ENCODE measurements at regions not wholly inside any gene's neighbourhood (a gene's known extent, or its start where the extent isn't known, plus 50 kb on each side); places are given as distances from the start of the nearest gene placed in this dataset.
"Not testable (repeated sequence)": the region's sequence is repeated elsewhere in the genome, so short reads cannot be mapped to it uniquely, and the experiment has no call there.

DNA sequence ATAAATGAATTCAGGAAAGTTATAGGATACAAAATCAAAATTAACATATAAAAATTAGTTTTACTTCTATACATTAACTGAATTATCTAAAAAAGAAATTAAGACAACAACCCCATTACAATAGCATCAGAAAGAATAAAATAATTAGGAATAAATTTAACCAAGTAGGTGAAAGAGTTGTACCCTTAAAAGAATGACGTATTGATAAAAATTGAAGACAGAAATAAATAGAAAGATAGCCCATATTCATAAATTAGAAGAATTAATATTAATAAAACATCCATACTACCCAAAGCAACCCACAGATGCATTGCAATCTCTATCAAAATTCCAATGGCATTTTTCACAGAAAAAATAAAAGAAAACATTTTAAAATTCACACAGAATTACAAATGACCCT is 242.8 kb downstream of the MMUT start:
- no CpG with 5 or more reads among the region's 1 CpG for WGBS (ENCODE audit: insufficient coverage, insufficient read length)
- no peaks in the 10 kb centered on the region for H3K36me3 ChIP-seq (ENCODE audit: control insufficient read depth, insufficient read depth, low read length)
- no peak overlapping the region for H3K27ac ChIP-seq (ENCODE audit: low read length)
- no peaks in the 10 kb centered on the region for H3K27me3 ChIP-seq (ENCODE audit: control insufficient read depth, insufficient read depth, low read length)
- no peak for DNase-seq (ENCODE audit: low read depth, low spot score)
- no peaks in the 10 kb centered on the region for H3K9me3 ChIP-seq (ENCODE audit: control insufficient read depth, insufficient read depth, low read length)
- no peak overlapping the region for H3K4me3 ChIP-seq (ENCODE audit: low read length)
- no peaks in the 10 kb centered on the region for H3K4me1 ChIP-seq (ENCODE audit: control insufficient read depth, insufficient read depth, low read length)

DNA sequence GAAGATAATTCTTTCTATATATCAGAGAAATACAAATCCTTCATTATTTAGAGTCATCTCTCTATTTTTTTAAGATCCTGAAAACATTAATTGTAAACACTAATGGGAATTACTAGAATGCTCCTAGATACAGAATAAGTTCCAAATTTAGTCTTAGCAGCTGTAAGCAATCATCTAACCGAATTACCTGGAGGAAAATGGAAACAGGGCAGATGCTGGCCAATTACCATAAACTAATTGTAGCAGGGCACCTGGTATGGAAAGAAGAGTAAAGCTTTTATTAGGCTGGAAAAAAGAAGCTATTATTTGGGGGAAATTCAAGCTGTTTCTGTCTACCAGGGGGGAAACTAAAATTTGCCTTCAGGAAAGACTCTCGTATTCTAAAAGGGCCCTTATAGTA is 257.5 kb downstream of the MMUT start:
- WGBS (ENCODE audit: insufficient coverage, insufficient read length), result no CpG with 5 or more reads among the region's 2 CpGs
- Histone ChIP-seq H3K36me3 (ENCODE audit: control insufficient read depth, insufficient read depth, low read length) (no peaks in the 10 kb centered on the region), H3K4me1 (ENCODE audit: control insufficient read depth, insufficient read depth, low read length) (no peaks in the 10 kb centered on the region), H3K27me3 (ENCODE audit: control insufficient read depth, insufficient read depth, low read length) (no peaks in the 10 kb centered on the region), H3K27ac (ENCODE audit: low read length) (no peak overlapping the region), H3K9me3 (ENCODE audit: control insufficient read depth, insufficient read depth, low read length) (no peaks in the 10 kb centered on the region), H3K4me3 (ENCODE audit: low read length) (no peak overlapping the region)
- DNase-seq (ENCODE audit: low read depth, low spot score), result no peak

DNA sequence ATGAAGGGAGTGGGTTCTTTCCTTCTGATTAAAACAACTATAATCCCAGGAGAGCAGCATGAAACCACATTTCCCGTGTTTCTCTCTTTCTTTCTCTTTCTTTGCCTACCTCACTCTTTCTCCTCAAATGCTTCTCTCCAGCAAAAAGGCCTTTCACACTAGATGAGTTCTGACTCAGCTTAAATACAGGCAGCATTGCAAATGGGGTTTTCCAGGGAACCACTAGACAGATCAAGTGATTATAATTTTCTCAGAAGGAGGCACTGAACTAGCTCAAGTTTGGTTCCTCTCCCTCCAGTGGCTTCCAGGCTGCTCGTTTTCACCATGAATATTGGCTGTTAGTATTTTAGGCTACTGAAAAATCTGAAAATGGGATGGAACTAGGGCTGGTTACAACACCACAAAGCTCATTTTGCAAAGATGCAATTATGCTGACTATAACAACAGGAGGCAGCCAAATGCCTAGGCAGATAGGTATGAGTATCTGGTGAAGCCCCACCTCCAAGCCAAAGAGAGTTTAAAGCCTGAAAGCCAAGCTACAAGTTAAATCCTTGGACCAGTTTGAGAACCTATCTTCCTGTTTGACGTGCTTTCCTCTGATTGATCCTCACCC is 260.0 kb downstream of the MMUT start:
- H3K36me3 ChIP-seq (ENCODE audit: control insufficient read depth, insufficient read depth, low read length), result no peaks in the 10 kb centered on the region
- WGBS (ENCODE audit: insufficient coverage, insufficient read length), result no CpG with 5 or more reads among the region's 3 CpGs
- no peaks in the 10 kb centered on the region for H3K4me1 ChIP-seq (ENCODE audit: control insufficient read depth, insufficient read depth, low read length)
- no peaks in the 10 kb centered on the region for H3K9me3 ChIP-seq (ENCODE audit: control insufficient read depth, insufficient read depth, low read length)
- no peak overlapping the region for H3K4me3 ChIP-seq (ENCODE audit: low read length)
- H3K27ac ChIP-seq (ENCODE audit: low read length), result no peak overlapping the region
- DNase-seq (ENCODE audit: low read depth, low spot score), result no peak
- no peaks in the 10 kb centered on the region for H3K27me3 ChIP-seq (ENCODE audit: control insufficient read depth, insufficient read depth, low read length)

DNA sequence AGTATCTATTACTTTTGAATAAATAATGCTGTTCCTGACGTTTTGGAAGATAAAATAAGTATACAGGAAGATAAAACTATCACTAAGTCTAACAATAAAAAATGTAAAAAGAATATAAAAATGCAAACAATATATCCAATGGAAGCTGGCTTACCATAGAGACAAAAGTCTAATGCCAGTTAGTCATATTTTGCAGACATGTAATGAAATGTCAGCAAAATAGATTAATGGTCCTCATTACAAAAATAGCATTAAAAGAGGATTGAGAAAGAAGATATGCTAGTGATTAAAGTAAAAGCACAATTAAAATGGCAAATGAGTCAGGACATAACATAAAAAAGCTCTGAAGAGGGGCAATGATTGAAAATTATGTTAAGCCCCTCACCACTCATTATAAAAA is 265.0 kb downstream of the MMUT start:
- Histone ChIP-seq H3K27me3 (ENCODE audit: control insufficient read depth, insufficient read depth, low read length) (no peaks in the 10 kb centered on the region), H3K27ac (ENCODE audit: low read length) (no peak overlapping the region), H3K4me3 (ENCODE audit: low read length) (no peak overlapping the region), H3K36me3 (ENCODE audit: control insufficient read depth, insufficient read depth, low read length) (no peaks in the 10 kb centered on the region), H3K9me3 (ENCODE audit: control insufficient read depth, insufficient read depth, low read length) (no peaks in the 10 kb centered on the region), H3K4me1 (ENCODE audit: control insufficient read depth, insufficient read depth, low read length) (no peaks in the 10 kb centered on the region)
- WGBS (ENCODE audit: insufficient coverage, insufficient read length), result no CpG with 5 or more reads among the region's 1 CpG
- DNase-seq (ENCODE audit: low read depth, low spot score), result no peak

DNA sequence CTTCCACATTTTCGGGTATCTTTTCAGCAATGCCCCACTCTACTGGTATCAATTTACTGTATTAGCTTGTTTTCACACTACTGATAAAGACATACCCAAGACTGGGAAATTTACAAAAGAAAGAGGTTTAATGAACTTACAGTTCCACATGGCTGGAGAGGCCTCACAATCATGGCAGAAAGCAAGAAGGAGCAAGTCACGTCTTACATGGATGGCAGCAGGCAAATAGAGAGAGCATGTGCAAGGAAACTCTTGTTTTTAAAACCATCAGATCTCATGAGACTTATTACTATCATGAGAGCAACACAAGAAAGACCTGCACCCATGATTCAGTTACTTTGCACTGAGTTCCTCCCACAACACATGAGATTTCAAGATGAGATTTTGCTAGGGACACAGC is 300.7 kb downstream of the MMUT start:
- not testable (repeated sequence) for H3K36me3 ChIP-seq (ENCODE audit: control insufficient read depth, insufficient read depth, low read length); H3K27ac ChIP-seq (ENCODE audit: low read length); H3K4me1 ChIP-seq (ENCODE audit: control insufficient read depth, insufficient read depth, low read length); DNase-seq (ENCODE audit: low read depth, low spot score); H3K4me3 ChIP-seq (ENCODE audit: low read length); H3K9me3 ChIP-seq (ENCODE audit: control insufficient read depth, insufficient read depth, low read length); H3K27me3 ChIP-seq (ENCODE audit: control insufficient read depth, insufficient read depth, low read length)
- no CpG with 5 or more reads among the region's 2 CpGs for WGBS (ENCODE audit: insufficient coverage, insufficient read length)

DNA sequence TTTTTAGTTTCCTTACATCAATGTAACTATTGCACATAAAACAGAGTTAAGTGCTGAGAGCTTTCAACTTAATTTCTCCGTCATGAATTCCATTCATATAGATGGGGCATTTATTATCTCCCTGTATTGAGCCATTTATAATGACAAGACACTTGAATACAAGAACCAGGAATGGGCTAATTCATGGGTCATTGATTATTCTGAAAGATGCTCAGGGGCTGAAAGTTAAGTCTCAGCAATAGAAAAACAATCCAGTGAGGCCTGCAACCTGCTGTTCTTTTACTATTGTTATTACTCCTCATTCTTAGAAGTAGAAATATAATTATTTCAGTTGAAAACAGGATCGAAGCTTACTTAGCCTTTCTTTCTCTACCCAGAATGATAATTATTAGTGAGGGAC is 307.7 kb downstream of the MMUT start:
- H3K27ac ChIP-seq (ENCODE audit: low read length), result no peak overlapping the region
- H3K4me1 ChIP-seq (ENCODE audit: control insufficient read depth, insufficient read depth, low read length), result no peaks in the 10 kb centered on the region
- no peak overlapping the region for H3K4me3 ChIP-seq (ENCODE audit: low read length)
- DNase-seq (ENCODE audit: low read depth, low spot score), result no peak
- H3K27me3 ChIP-seq (ENCODE audit: control insufficient read depth, insufficient read depth, low read length), result no peaks in the 10 kb centered on the region
- H3K9me3 ChIP-seq (ENCODE audit: control insufficient read depth, insufficient read depth, low read length), result no peaks in the 10 kb centered on the region
- H3K36me3 ChIP-seq (ENCODE audit: control insufficient read depth, insufficient read depth, low read length), result no peaks in the 10 kb centered on the region
- no CpG with 5 or more reads among the region's 2 CpGs for WGBS (ENCODE audit: insufficient coverage, insufficient read length)

DNA sequence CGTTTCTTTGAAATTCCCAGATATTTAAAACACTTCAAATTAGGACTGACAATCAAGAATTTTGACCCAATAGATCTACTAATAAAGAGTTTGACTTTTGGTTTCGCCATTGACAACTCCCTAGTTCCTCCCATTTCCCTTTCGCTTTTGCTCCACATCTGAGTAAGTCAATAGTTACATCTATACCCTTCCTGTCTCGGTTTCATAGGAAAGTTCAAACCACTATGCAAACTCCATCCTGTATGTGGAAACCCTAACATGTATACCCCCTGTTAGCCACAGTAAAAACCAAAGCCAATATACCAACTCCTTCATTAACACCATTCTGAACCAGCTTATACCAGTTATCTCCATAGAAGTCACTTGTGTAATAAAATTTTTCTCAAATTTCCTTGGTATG is 311.1 kb downstream of the MMUT start:
- no peak for DNase-seq (ENCODE audit: low read depth, low spot score)
- no peaks in the 10 kb centered on the region for H3K27me3 ChIP-seq (ENCODE audit: control insufficient read depth, insufficient read depth, low read length)
- no peaks in the 10 kb centered on the region for H3K36me3 ChIP-seq (ENCODE audit: control insufficient read depth, insufficient read depth, low read length)
- H3K27ac ChIP-seq (ENCODE audit: low read length), result no peak overlapping the region
- no peaks in the 10 kb centered on the region for H3K4me1 ChIP-seq (ENCODE audit: control insufficient read depth, insufficient read depth, low read length)
- H3K4me3 ChIP-seq (ENCODE audit: low read length), result no peak overlapping the region
- H3K9me3 ChIP-seq (ENCODE audit: control insufficient read depth, insufficient read depth, low read length), result no peaks in the 10 kb centered on the region
- WGBS (ENCODE audit: insufficient coverage, insufficient read length), result no CpG with 5 or more reads among the region's 4 CpGs

DNA sequence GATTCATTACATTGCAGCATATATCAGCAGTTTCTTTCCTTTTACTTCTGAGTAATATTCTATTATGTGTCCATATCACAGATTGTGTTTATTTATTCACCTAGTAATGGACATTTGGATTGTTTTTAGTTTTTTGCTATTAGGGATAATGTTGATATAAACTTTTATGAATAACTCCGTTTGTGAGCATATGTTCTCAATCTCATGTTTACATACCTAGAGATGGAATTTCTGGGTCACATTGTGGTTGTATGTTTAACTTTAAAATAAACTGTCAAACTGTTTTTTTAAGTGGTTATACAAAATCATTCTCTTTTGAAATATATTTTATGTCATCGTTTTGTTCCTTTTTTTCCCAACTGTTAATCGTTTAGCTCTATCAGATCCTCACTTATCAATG is 311.6 kb downstream of the MMUT start:
- Histone ChIP-seq H3K4me3 (ENCODE audit: low read length) (no peak overlapping the region), H3K27me3 (ENCODE audit: control insufficient read depth, insufficient read depth, low read length) (no peaks in the 10 kb centered on the region), H3K4me1 (ENCODE audit: control insufficient read depth, insufficient read depth, low read length) (no peaks in the 10 kb centered on the region), H3K36me3 (ENCODE audit: control insufficient read depth, insufficient read depth, low read length) (no peaks in the 10 kb centered on the region), H3K9me3 (ENCODE audit: control insufficient read depth, insufficient read depth, low read length) (no peaks in the 10 kb centered on the region), H3K27ac (ENCODE audit: low read length) (no peak overlapping the region)
- DNase-seq (ENCODE audit: low read depth, low spot score), result no peak
- no CpG with 5 or more reads among the region's 3 CpGs for WGBS (ENCODE audit: insufficient coverage, insufficient read length)

DNA sequence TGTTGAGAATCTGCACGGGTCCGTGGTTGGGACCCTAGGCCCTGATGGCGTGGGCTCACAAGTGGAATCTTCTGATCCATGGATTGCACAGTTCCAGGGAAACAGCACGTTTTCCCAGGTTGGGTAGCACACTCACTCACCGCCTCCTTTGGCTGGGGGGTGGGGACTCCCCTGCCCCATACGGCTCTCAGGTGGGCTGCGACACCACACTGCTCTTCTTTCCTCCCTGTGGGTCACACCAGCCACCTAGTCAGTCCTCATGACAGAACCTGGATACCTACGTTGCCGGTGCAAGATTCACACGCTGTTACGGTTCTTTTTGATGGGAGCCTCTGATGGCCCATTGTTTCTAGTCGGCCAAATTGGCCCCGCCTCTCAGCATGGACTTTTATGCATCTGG is 312.0 kb downstream of the MMUT start:
- no peaks in the 10 kb centered on the region for H3K36me3 ChIP-seq (ENCODE audit: control insufficient read depth, insufficient read depth, low read length)
- no peaks in the 10 kb centered on the region for H3K4me1 ChIP-seq (ENCODE audit: control insufficient read depth, insufficient read depth, low read length)
- H3K27me3 ChIP-seq (ENCODE audit: control insufficient read depth, insufficient read depth, low read length), result no peaks in the 10 kb centered on the region
- DNase-seq (ENCODE audit: low read depth, low spot score), result no peak
- H3K27ac ChIP-seq (ENCODE audit: low read length), result no peak overlapping the region
- H3K9me3 ChIP-seq (ENCODE audit: control insufficient read depth, insufficient read depth, low read length), result no peaks in the 10 kb centered on the region
- no CpG with 5 or more reads among the region's 13 CpGs for WGBS (ENCODE audit: insufficient coverage, insufficient read length)
- H3K4me3 ChIP-seq (ENCODE audit: low read length), result no peak overlapping the region

DNA sequence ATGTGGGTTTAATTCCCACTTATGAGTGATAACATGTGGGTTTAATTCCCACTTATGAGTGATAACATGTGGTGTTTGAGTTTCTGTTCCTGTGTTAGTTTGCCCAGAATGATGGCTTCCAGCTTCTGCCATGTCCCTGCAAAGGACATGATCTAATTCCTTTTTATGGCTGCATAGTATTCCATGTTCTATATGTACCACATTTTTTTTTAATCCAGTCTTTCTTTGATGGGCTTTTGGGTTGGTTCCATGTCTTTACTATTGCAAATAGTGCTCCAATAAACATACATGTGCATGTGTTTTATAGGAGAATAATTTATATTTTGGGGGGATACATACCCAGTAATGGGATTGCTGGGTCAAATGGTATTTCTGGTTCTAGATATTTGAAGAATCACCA is 317.8 kb downstream of the MMUT start:
- DNase-seq (ENCODE audit: low read depth, low spot score), result no peak
- Histone ChIP-seq H3K9me3 (ENCODE audit: control insufficient read depth, insufficient read depth, low read length) (no peaks in the 10 kb centered on the region), H3K4me1 (ENCODE audit: control insufficient read depth, insufficient read depth, low read length) (no peaks in the 10 kb centered on the region), H3K27ac (ENCODE audit: low read length) (no peak overlapping the region), H3K36me3 (ENCODE audit: control insufficient read depth, insufficient read depth, low read length) (no peaks in the 10 kb centered on the region), H3K27me3 (ENCODE audit: control insufficient read depth, insufficient read depth, low read length) (no peaks in the 10 kb centered on the region), H3K4me3 (ENCODE audit: low read length) (no peak overlapping the region)

DNA sequence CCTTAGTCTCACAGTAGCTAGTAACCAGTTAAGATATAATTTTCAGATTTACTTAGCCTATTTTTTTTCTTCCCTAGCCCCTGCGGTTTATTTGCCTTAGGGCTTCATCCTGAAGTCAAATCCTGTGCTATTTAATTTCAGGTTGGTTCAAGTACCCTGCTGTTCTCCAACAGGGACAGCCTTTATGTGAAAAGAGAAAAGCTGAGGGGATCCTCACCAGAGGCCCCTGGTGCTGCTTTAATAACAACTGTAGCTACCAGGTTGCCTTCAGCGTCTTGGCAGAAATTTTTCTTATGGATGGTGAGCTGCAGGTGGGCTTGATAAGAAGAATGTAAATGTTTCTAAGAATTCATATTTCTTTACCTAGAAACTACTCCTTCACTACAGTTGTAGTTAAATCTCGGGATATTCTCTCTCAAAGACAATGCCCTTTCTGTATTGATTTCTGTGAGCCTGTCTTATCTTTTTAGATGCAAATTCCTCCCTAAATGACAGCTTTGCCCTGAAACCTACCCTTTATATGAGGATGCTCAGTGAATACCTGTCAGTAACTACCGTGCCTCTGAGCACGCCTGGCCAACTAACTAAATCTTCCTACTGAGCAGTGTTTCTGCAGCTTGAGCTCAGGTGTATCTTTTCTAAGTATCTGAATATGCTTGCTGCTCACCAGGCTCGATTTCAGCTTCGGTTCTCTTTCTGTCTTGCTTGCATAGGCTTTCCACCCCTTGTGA is 320.5 kb downstream of the MMUT start:
- H3K27ac ChIP-seq (ENCODE audit: low read length), result no peak overlapping the region
- H3K4me3 ChIP-seq (ENCODE audit: low read length), result no peak overlapping the region
- no peaks in the 10 kb centered on the region for H3K9me3 ChIP-seq (ENCODE audit: control insufficient read depth, insufficient read depth, low read length)
- H3K4me1 ChIP-seq (ENCODE audit: control insufficient read depth, insufficient read depth, low read length), result no peaks in the 10 kb centered on the region
- H3K27me3 ChIP-seq (ENCODE audit: control insufficient read depth, insufficient read depth, low read length), result no peaks in the 10 kb centered on the region
- H3K36me3 ChIP-seq (ENCODE audit: control insufficient read depth, insufficient read depth, low read length), result no peaks in the 10 kb centered on the region
- DNase-seq (ENCODE audit: low read depth, low spot score), result no peak
- WGBS (ENCODE audit: insufficient coverage, insufficient read length), result no CpG with 5 or more reads among the region's 7 CpGs
